Activated CD8-positive, alpha-beta T cell treated with anti-CD3 and anti-CD28 coated beads for 36 hours (primary cell): ENCODE measurements at regions not wholly inside any gene's neighbourhood (a gene's known extent, or its start where the extent isn't known, plus 50 kb on each side); places are given as distances from the start of the nearest gene placed in this dataset.

ENCODE experiments used
- ATAC-seq: fragments of 200-7000 bp; cut with Tn5 transposase; one replicate; pipeline ENCODE4 v1.10.0; 2021; ENCODE audit warnings: mild to moderate bottlenecking, moderate library complexity
- CTCF ChIA-PET: fragments of 350-600 bp; sonication (Branson Sonifier 250); formaldehyde crosslinking; loops from one replicate; lab custom pipeline; 2021; ENCODE audit warnings: antibody characterized with exemption; lab: Charles Lee
- POLR2A ChIA-PET: fragments of 350-600 bp; sonication (Branson Sonifier 250); formaldehyde crosslinking; loops from one replicate; lab custom pipeline; 2021; ENCODE audit warnings: antibody characterized with exemption; lab: Charles Lee
- DNase-seq: peaks from one replicate; pipeline ENCODE4 v3.0.0-alpha.2; 2020
- H3K27ac Mint-ChIP-seq: one replicate; pipeline ENCODE4 v1.8.0; 2021; ENCODE audit warnings: mild to moderate bottlenecking, mixed read lengths
- H3K27me3 Mint-ChIP-seq: one replicate; pipeline ENCODE4 v1.8.0; 2021; ENCODE audit warnings: mixed read lengths
- H3K36me3 Mint-ChIP-seq: one replicate; pipeline ENCODE4 v1.8.0; 2021; ENCODE audit warnings: low read depth, mixed read lengths
- H3K4me1 Mint-ChIP-seq: one replicate; pipeline ENCODE4 v1.8.0; 2021; ENCODE audit warnings: low read depth, mixed read lengths
- H3K4me3 Mint-ChIP-seq: one replicate; pipeline ENCODE4 v1.8.0; 2021; ENCODE audit warnings: mild to moderate bottlenecking, moderate library complexity, mixed read lengths
- H3K9me3 Mint-ChIP-seq: one replicate; pipeline ENCODE4 v1.8.0; 2021; ENCODE audit warnings: mixed read lengths
- intact Hi-C: fragments of 100-400 bp; cut with micrococcal nuclease; formaldehyde crosslinking; loops from one replicate; pipeline ENCODE4 v1.10.0; 2022
- TF ChIP-seq, protein P1 (sequence below): fragments of 200-600 bp; IDR thresholded peaks from one replicate; pipeline ENCODE4 v1.8.0; 2022; ENCODE audit warnings: antibody characterized with exemption, mild to moderate bottlenecking

DNA sequence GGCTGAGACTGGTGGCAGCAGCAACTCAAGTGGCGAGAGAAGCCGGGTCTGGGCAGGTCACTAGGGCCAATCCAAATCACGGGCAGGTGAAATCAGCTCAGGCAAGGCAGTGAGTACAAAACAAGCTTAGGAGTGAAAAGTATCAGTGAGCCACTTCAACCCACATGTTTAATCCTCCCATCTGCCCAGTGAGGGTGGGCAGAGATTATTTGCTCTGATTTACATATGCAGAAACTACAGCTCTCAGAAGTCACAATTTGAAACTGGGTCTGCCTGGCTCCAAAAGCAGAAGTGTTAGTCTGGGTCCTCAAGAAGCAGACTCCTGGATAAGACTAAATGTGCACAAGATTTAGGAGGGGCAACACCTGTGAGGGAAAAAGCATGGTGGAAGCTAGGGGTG is 173.7 kb upstream of the LRFN2 start:
- ATAC-seq (no peak), DNase-seq (no peak)
- Mint-ChIP-seq H3K4me3 (no peak overlapping the region), H3K4me1 (no peaks in the 10 kb centered on the region), H3K36me3 (no peaks in the 10 kb centered on the region), H3K27ac (no peak overlapping the region), H3K27me3 (peaks cover 20% of the 10 kb centered on the region), H3K9me3 (no peaks in the 10 kb centered on the region)
- TF ChIP-seq, protein P1, sequence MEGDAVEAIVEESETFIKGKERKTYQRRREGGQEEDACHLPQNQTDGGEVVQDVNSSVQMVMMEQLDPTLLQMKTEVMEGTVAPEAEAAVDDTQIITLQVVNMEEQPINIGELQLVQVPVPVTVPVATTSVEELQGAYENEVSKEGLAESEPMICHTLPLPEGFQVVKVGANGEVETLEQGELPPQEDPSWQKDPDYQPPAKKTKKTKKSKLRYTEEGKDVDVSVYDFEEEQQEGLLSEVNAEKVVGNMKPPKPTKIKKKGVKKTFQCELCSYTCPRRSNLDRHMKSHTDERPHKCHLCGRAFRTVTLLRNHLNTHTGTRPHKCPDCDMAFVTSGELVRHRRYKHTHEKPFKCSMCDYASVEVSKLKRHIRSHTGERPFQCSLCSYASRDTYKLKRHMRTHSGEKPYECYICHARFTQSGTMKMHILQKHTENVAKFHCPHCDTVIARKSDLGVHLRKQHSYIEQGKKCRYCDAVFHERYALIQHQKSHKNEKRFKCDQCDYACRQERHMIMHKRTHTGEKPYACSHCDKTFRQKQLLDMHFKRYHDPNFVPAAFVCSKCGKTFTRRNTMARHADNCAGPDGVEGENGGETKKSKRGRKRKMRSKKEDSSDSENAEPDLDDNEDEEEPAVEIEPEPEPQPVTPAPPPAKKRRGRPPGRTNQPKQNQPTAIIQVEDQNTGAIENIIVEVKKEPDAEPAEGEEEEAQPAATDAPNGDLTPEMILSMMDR: no peak
- ChIA-PET POLR2A (no interaction called here), CTCF (no interaction called here)
- intact Hi-C loops: no loop called here

DNA sequence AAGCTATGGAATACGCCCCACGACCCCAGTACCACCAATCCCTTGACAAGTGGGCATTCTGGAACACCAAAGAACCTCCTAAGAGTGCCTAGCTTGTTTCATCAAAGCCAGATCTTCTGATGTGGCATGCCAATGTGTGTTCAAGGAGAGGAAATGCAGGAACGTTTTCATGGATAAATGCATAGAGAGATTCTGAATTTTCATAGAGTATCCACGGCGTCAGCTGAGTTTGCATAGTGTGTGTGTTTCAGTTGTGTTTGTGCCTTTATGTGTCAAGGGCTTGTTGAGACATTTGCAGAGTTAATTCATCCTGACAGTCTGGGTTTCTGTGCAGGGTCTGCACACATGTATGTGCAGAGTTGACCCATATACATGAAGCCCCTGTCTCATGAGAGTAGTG is 172.7 kb upstream of the LRFN2 start:
- CTCF ChIA-PET: interaction anchor here (1.2 kb wide), 1 partner anchor 47 kb away, joined by 3 read pairs; no protein-coding TSS in a partner anchor
- TF ChIP-seq, protein P1: no peak
- no peak for DNase-seq
- no peak overlapping the region for H3K4me3 Mint-ChIP-seq
- H3K27me3 Mint-ChIP-seq: peaks cover 27% of the 10 kb centered on the region
- intact Hi-C loops: no loop called here
- ATAC-seq: no peak
- POLR2A ChIA-PET: no interaction called here
- no peaks in the 10 kb centered on the region for H3K9me3 Mint-ChIP-seq
- H3K4me1 Mint-ChIP-seq: no peaks in the 10 kb centered on the region
- no peaks in the 10 kb centered on the region for H3K36me3 Mint-ChIP-seq
- H3K27ac Mint-ChIP-seq: no peak overlapping the region

DNA sequence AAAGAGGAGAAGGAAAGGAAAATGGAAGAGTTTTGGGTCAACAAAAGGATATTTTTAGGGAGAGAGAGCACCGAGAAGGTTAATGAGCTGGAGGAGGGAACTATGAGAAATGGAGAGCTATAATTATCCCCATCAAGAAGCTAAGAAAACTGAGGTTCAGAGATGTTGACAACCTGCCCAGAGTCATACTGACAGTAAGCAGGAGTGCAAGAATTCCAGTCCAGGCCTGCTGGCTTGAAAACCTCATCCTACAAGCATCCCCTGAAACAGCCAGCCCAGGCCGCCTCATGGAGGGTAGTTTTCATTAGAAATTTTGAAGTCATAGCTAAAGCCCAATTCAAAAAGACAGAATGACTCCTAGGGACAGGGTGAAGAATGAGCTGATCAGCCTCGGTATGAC is 172.1 kb upstream of the LRFN2 start:
- Mint-ChIP-seq H3K9me3 (no peaks in the 10 kb centered on the region), H3K4me3 (no peak overlapping the region), H3K27ac (no peak overlapping the region), H3K36me3 (no peaks in the 10 kb centered on the region), H3K4me1 (no peaks in the 10 kb centered on the region), H3K27me3 (peaks cover 29% of the 10 kb centered on the region)
- intact Hi-C loops: no loop called here
- TF ChIP-seq, protein P1: no peak
- DNase-seq: no peak
- ATAC-seq: no peak
- ChIA-PET CTCF (interaction anchor here (0.8 to 1.2 kb wide), 2 partner anchors 21 to 47 kb away, joined by 3 read pairs; no protein-coding TSS in a partner anchor), POLR2A (no interaction called here)

DNA sequence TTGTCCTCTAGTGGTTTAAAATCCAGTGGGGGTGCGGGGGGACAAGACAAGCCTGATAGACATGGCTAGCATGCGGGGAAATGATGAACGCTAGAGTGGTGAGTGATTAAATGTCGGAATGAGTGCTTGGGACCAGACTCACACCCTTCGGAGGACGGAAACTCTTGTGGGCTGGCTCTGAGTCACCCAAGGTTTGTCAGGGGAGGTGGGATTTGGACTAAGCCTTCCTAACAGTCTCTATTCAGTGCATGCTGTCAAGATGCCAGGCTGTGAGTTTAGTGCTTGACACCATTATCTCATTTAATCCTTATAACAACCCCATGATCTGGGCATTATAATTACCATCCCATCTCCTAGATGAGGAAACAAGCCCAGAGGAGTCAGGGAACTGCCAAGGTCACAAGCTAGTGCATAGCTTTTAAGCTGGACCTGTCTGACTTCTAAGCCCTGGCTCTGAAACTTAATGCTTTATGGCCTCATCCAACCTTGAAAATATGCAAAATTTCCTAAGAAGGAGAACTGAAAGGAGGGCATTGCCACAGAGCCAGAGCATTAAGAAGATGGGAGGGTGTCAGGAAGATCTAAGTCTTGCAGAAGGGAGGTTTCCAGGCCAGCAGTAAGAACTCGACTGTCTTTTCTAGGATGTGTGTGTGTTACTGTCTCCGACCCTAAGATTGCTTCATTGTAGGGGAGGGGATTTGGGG is 168.7 kb upstream of the LRFN2 start:
- H3K27ac Mint-ChIP-seq: no peak overlapping the region
- peaks cover 41% of the 10 kb centered on the region for H3K27me3 Mint-ChIP-seq
- ChIA-PET POLR2A (no interaction called here), CTCF (no interaction called here)
- ATAC-seq (no peak), DNase-seq (peak; percentile 26)
- H3K36me3 Mint-ChIP-seq: no peaks in the 10 kb centered on the region
- no peaks in the 10 kb centered on the region for H3K4me1 Mint-ChIP-seq
- TF ChIP-seq, protein P1: no peak
- H3K9me3 Mint-ChIP-seq: no peaks in the 10 kb centered on the region
- H3K4me3 Mint-ChIP-seq: no peak overlapping the region
- intact Hi-C loops: no loop called here

DNA sequence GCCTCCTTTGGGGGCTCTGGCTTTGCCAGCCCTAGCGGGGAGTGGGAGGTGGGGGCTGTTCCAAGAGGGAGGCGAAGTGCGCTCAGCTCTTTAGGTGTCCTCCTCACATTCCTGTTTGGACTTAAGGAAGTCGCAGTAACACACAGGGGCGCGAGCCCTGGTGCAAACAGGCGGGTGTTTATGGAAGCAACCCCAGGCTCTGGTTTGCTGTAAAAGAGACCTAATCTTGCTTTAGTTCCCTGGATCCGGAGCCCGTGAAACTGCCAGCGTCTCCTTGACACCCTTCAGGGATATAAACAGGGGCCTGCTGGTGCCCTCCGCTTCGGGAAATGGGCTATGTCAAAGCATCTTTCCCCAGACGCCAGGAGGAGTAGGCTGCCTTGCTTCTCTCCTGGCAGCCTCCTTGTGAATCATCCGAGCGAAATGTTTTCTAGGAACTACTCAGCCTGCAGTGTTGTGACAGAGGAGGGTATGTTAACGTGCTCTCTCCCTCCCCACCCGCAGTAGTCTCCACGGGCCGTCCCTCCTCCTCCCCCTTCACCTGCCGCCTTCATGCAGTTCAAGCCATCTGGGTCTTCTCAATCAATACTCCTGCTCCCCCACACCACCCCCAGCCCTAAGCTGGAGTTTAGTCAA is 168.0 kb upstream of the LRFN2 start:
- ATAC-seq (no peak), DNase-seq (no peak)
- Mint-ChIP-seq H3K4me3 (no peak overlapping the region), H3K27ac (no peak overlapping the region), H3K9me3 (no peaks in the 10 kb centered on the region), H3K4me1 (no peaks in the 10 kb centered on the region), H3K36me3 (no peaks in the 10 kb centered on the region), H3K27me3 (peaks cover 41% of the 10 kb centered on the region)
- TF ChIP-seq, protein P1: no peak
- ChIA-PET POLR2A (no interaction called here), CTCF (no interaction called here)
- intact Hi-C loops: no loop called here
